ENCODE measurements at regions not wholly inside any gene's neighbourhood (a gene's known extent, or its start where the extent isn't known, plus 50 kb on each side); places are given as distances from the start of the nearest gene placed in this dataset.
"Not testable (repeated sequence)": the region's sequence is repeated elsewhere in the genome, so short reads cannot be mapped to it uniquely, and the experiment has no call there.

- no peaks in the 10 kb centered on the region for H3K27me3 ChIP-seq (ENCODE audit: low read depth)
- no peaks in the 10 kb centered on the region for H3K9me3 ChIP-seq (replicated peaks)
- H3K27ac ChIP-seq (replicated peaks): no peak overlapping the region
- intact Hi-C loops (cut with micrococcal nuclease): no loop called here
- H3K4me1 ChIP-seq: no peaks in the 10 kb centered on the region
- no peaks in the 10 kb centered on the region for H3K36me3 ChIP-seq
- no peak for DNase-seq
- no peak overlapping the region for H3K4me3 ChIP-seq
- TF ChIP-seq CTCF (IDR thresholded peaks at IDR 0.05; ENCODE audit: borderline replicate concordance): no peak
These were observed 464.4 kb upstream of the POM121L12 start for GRCh38 chr7:52571026-52571425.

GRCh38 chr7:52569151-52569550 lies 466.3 kb upstream of the POM121L12 start:
- no peaks in the 10 kb centered on the region for H3K36me3 ChIP-seq
- no peaks in the 10 kb centered on the region for H3K9me3 ChIP-seq (replicated peaks)
- no peak overlapping the region for H3K4me3 ChIP-seq
- intact Hi-C loops (cut with micrococcal nuclease): no loop called here
- TF ChIP-seq CTCF (IDR thresholded peaks at IDR 0.05; ENCODE audit: borderline replicate concordance): no peak
- H3K27me3 ChIP-seq (ENCODE audit: low read depth): no peaks in the 10 kb centered on the region
- no peak overlapping the region for H3K27ac ChIP-seq (replicated peaks)
- no peak for DNase-seq
- no peaks in the 10 kb centered on the region for H3K4me1 ChIP-seq

- H3K36me3 ChIP-seq: no peaks in the 10 kb centered on the region
- no peak for TF ChIP-seq CTCF (IDR thresholded peaks at IDR 0.05; ENCODE audit: borderline replicate concordance)
- no peaks in the 10 kb centered on the region for H3K27me3 ChIP-seq (ENCODE audit: low read depth)
- no peak for DNase-seq
- no peaks in the 10 kb centered on the region for H3K4me1 ChIP-seq
- H3K4me3 ChIP-seq: no peak overlapping the region
- H3K27ac ChIP-seq (replicated peaks): no peak overlapping the region
- H3K9me3 ChIP-seq (replicated peaks): no peaks in the 10 kb centered on the region
- intact Hi-C loops (cut with micrococcal nuclease): no loop called here
These were observed 469.5 kb upstream of the POM121L12 start for GRCh38 chr7:52565974-52566373.

- TF ChIP-seq CTCF (IDR thresholded peaks at IDR 0.05; ENCODE audit: borderline replicate concordance): no peak
- no peaks in the 10 kb centered on the region for H3K4me1 ChIP-seq
- H3K27me3 ChIP-seq (ENCODE audit: low read depth): no peaks in the 10 kb centered on the region
- H3K4me3 ChIP-seq: no peak overlapping the region
- no peak overlapping the region for H3K27ac ChIP-seq (replicated peaks)
- H3K9me3 ChIP-seq (replicated peaks): peaks cover 5% of the 10 kb centered on the region
- no peak for DNase-seq
- H3K36me3 ChIP-seq: no peaks in the 10 kb centered on the region
- intact Hi-C loops (cut with micrococcal nuclease): no loop called here
These were observed 479.6 kb upstream of the POM121L12 start for GRCh38 chr7:52555805-52556204.

GRCh38 chr7:52547308-52547910 lies 488.0 kb upstream of the POM121L12 start:
- TF ChIP-seq CTCF (IDR thresholded peaks at IDR 0.05; ENCODE audit: borderline replicate concordance): no peak
- peaks cover 5% of the 10 kb centered on the region for H3K9me3 ChIP-seq (replicated peaks)
- DNase-seq: no peak
- H3K27ac ChIP-seq (replicated peaks): no peak overlapping the region
- H3K27me3 ChIP-seq (ENCODE audit: low read depth): no peaks in the 10 kb centered on the region
- H3K4me3 ChIP-seq: no peak overlapping the region
- no peaks in the 10 kb centered on the region for H3K36me3 ChIP-seq
- intact Hi-C loops (cut with micrococcal nuclease): no loop called here
- H3K4me1 ChIP-seq: no peaks in the 10 kb centered on the region

- intact Hi-C loops (cut with micrococcal nuclease); H3K9me3 ChIP-seq (replicated peaks); H3K36me3 ChIP-seq; H3K4me1 ChIP-seq; H3K27me3 ChIP-seq (ENCODE audit: low read depth); H3K27ac ChIP-seq (replicated peaks); DNase-seq; H3K4me3 ChIP-seq: not testable (repeated sequence)
These were observed 494.2 kb upstream of the POM121L12 start for GRCh38 chr7:52541198-52541765.
